ENCODE measurements at regions not wholly inside any gene's neighbourhood (a gene's known extent, or its start where the extent isn't known, plus 50 kb on each side); places are given as distances from the start of the nearest gene placed in this dataset.
"Not testable (repeated sequence)": the region's sequence is repeated elsewhere in the genome, so short reads cannot be mapped to it uniquely, and the experiment has no call there.

- no peak for DNase-seq (ENCODE audit: low read depth)
- TF ChIP-seq CTCF (conservative IDR thresholded peaks at IDR 0.05; ENCODE audit: low read depth, low read length): no peak
- no peak overlapping the region for H3K4me3 ChIP-seq (ENCODE audit: low read length)
Measured at GRCh38 chr2:83969085-83969484, 490.0 kb downstream of the SUCLG1 start.

DNA sequence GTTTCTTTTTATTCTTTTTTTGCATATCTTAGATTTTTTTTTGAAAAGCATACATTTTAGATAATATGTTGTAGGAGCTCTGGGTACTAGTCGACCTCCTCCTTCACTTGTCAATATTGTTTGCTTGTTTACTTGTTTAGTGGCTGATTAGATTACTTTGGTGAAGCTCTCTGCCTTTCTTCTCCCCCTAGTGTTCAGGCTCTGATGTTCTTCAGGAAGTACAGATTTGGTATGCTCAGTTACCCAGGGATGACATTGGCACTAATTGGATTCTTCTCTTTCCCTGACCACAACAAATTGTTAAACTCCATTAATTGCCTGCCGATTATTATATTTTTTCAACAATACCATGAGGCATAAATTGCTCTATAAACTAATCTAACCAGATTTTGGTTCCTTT lies 491.2 kb downstream of the SUCLG1 start:
- TF ChIP-seq CTCF (conservative IDR thresholded peaks at IDR 0.05; ENCODE audit: low read depth, low read length): peak; percentile 58
- H3K4me3 ChIP-seq (ENCODE audit: low read length): no peak overlapping the region
- DNase-seq (ENCODE audit: low read depth): no peak

DNA sequence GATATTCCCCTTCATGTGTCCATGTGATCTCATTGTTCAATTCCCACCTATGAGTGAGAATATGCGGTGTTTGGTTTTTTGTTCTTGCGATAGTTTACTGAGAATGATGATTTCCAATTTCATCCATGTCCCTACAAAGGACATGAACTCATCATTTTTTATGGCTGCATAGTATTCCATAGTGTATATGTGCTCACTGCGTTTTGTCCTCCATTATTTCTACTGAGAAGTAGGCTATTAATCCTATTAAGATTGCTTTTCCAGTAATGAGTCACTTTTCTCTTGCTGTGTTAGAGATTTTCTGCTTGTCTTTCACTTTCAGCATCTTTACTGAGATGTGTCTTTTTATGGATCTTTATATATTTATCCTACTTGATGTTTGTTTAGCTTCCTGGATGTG lies 492.1 kb downstream of the SUCLG1 start:
- not testable (repeated sequence) for DNase-seq (ENCODE audit: low read depth); H3K4me3 ChIP-seq (ENCODE audit: low read length)

DNA sequence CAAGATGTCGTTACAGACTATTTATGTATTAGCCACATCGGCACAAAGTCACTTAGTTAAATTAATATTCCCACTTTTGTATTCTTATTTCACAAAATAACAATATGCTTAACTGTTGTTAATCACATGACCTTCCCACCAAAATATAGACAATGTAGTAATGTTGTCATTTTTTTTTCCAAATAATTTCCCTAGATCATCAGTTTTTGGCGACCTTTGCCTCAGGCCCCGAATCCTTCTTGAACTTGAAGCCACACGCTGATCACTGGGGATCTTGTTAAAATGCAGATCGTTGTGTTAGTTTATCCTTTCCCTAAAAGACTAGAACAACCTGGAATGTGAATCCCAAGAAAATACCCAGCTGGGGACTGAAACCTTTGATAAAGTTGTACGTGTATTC lies 497.6 kb downstream of the SUCLG1 start:
- no peak for DNase-seq (ENCODE audit: low read depth)
- no peak overlapping the region for H3K4me3 ChIP-seq (ENCODE audit: low read length)
- no peak for TF ChIP-seq CTCF (conservative IDR thresholded peaks at IDR 0.05; ENCODE audit: low read depth, low read length)

DNA sequence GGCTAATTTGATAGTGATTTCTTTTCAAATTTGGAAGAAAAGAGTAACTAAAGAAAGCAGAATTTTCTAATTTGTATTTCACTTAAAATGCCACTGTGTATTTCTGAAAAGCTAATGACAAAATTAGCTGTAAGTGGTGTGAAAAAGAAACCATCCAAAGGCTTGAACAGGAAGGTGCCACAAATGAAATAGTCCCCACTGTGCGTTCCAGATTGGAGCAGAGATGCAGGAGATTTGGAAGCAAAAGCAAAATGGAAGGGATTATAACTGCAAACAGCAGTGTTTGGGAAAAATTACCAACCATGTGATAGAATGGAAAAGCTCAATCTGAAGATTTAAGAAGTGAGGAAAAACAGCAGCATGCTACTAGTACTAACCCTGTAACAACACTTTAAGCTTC lies 498.7 kb downstream of the SUCLG1 start:
- no peak for DNase-seq (ENCODE audit: low read depth)
- H3K4me3 ChIP-seq (ENCODE audit: low read length): no peak overlapping the region
- TF ChIP-seq CTCF (conservative IDR thresholded peaks at IDR 0.05; ENCODE audit: low read depth, low read length): no peak

- DNase-seq (ENCODE audit: low read depth): peak; percentile 13
- no peak overlapping the region for H3K4me3 ChIP-seq (ENCODE audit: low read length)
- TF ChIP-seq CTCF (conservative IDR thresholded peaks at IDR 0.05; ENCODE audit: low read depth, low read length): no peak
Measured at GRCh38 chr2:83959266-83959665, 499.8 kb downstream of the SUCLG1 start.

GRCh38 chr2:83956991-83957390 lies 502.1 kb downstream of the SUCLG1 start:
- no peak for TF ChIP-seq CTCF (conservative IDR thresholded peaks at IDR 0.05; ENCODE audit: low read depth, low read length)
- H3K4me3 ChIP-seq (ENCODE audit: low read length): no peak overlapping the region
- DNase-seq (ENCODE audit: low read depth): no peak

DNA sequence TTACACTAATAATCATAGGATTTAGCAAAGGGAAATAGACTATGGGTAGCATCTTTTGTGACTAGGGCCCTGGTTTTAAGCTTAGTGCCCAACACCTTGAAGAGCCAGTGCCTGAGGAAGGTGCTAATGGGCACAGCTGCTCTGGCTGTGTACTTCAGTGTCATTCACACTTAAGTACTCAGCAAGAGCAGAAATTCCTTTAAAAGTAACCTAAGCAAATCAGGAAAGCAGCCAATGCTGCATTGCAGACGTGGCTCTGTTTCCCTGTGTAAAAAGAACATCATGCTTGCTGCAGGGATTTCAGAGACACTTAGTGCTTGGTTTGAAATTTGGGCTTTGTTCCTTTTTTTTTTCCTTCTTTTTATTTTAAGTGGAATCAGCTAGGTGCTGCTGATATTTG lies 505.4 kb downstream of the SUCLG1 start:
- no peak for DNase-seq (ENCODE audit: low read depth)
- no peak overlapping the region for H3K4me3 ChIP-seq (ENCODE audit: low read length)
- no peak for TF ChIP-seq CTCF (conservative IDR thresholded peaks at IDR 0.05; ENCODE audit: low read depth, low read length)
